ENCODE measurements at regions not wholly inside any gene's neighbourhood (a gene's known extent, or its start where the extent isn't known, plus 50 kb on each side); places are given as distances from the start of the nearest gene placed in this dataset.

DNA sequence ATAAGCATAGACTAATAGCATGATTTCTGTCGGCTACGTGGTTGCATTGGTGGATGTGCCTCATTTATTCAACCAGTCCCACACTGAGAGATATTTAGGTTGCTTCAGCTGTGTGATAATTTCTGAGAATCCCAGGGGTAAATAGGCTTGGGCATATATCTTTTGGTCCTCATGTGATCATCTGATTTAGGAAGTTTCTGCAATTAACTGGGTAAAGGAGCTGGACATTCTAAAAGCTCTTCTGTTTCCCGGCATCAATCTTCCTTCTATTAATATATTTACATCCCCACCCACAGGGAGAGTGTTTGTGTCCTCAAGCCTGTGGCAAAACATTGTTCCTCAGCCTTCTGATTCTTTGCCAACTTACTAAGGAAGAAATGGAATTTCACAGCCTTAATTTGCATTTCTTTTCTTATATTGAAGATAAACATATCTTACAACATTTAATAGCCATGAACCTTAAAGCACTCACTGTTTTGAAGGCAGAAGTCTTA, 431.6 kb downstream of the RFC3 start:
- no peak for DNase-seq (ENCODE audit: low spot score)

DNA sequence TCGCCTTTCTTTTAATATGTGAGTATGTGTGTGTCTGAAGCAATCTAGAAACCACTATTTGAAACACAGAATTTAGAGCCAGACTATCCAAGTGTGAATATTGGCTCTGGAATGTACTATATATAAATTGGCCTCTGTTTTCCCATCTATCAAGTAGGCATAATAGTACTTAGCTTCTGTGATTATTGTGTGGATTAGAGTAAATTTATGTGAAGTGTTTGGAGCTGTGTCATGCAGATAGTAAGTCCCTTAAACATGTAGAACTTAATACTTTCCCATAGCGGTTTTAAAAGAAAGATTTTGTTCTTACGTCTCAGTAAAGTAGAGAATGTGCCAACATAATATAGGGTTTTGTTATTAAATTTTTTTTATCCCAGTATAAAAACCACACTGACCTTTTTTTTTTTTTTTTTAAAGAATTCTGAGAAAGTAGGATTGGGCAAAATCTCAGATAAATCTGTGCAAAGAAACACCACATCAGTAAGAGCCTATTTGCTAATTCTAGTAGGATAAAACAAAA, 432.3 kb downstream of the RFC3 start:
- DNase-seq (ENCODE audit: low spot score): no peak

DNA sequence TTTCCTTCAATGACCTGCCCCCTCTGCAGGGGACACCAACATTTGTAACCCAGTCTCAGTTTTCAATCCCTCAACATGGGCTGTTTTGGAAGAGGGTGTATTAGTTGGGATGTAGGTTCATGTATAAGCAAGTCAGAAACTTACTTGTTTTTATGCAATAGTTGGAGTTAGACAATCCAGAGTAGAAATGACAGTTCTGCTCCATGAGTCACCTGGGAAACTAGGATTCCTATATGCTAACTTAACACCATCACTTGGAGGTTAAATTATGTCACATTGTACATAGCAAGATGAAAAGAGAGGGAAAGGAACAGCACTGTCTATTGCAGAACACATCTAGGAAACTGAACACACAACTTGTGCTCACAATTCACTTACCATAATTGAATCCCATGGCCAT, 436.4 kb downstream of the RFC3 start:
- DNase-seq (ENCODE audit: low spot score): no peak

DNA sequence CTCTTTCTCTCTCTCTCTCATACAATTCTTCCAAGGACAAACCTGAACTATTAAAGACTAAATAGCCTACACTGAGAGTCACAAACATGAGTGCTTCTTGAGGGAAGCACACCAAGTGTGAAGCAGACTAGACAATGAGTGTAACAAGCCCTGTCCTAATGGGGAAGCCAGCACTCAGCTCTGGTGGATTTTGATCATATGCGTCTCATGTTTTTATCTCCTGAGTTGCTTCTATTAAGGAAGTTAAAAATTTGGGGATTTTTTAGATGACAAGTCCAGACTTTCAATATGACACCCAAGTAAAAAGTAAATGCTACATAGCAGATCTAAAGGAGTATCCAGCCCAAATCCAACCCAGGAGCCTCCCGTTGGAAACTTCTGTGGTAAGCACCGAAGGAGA, 437.8 kb downstream of the RFC3 start:
- no peak for DNase-seq (ENCODE audit: low spot score)

DNA sequence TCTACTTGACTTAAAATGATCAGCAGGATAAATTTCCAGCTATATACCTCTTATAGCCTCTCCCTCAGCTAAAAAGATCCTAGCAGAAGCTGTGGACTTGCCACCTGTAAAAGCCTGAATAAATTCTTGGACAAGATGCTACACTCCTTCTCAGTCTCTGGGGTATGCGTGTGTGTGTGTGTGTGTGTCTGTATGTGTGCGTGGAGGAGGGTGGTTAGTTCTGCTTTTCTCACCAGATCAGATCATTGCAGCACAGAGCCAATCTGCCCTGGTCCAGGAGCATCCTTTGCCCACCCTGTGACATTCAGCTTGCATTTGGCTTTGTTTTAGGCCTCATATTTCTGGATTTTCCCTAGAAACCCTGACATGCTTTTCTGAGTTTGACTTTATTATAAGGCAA, 438.3 kb downstream of the RFC3 start:
- no peak for DNase-seq (ENCODE audit: low spot score)

DNA sequence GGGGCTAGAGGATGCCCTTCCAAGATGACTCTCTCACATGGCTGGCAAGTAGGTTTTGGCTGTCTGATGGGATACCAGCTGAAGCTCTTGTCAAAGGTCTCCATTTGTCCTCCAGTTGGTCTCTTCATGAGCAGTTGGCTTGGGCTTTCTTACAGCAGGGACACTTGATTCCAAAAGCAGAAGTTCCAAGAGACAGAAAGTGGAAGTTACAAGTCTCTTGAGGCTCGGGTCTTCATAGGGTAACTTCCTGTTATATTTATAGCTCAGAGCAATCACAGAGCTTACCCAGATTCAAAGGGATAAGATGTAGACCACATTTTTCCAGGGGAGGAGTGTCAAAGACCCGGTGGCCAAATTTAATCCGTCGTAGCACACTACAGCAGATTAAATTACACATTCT, 440.0 kb downstream of the RFC3 start:
- DNase-seq (ENCODE audit: low spot score): no peak

DNA sequence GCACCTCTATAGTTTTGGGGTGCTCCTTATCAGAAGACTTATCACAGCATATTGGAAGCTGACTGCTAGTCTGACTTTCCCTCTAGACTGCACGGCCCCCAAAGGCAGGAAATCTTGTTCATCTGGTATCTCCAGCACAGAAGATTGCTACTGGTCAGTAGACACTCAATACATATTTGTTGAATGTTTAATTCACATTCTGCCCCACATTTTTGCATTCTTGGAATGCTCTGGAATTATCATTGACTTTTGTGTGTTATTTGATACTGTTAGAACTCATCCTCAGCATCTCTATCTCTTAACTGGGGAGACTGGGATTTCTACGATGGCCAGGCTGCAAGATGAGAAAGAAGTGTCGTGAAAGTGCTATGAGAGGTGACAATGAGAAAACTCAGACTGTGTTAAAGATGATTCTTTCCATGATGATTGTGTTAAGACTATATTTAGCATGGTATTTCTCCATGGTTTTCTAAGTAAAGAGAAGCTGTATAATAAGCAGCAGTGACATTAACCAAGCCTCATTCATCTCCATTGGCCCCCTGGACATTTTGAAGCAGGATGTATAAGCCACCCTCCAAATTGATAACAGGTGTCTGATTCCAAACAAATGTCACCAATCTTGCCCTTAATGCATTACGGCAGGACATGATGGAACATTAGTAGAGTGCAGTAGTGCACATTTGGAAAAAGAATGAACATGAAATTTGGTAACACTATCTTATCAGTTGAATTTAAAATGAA, 440.9 kb downstream of the RFC3 start:
- DNase-seq (ENCODE audit: low spot score): no peak

DNA sequence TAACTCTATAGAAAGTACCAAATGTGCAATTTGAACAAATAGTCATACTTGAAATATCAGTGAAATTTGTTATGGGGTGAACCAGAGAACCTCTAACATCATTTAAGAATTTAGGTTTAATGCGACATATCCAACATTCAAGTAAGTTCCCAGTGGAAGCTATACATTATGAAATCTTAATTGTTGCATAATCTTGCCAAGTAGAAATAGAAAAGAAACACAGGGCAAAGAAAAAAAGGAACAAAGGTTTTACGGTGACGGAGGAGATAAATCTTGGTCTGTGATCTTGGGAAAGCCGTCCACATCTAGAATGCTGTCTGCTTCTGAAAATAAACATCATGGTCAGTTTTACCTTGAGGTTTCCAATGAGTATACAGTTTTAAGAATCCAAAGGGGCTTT, 445.7 kb downstream of the RFC3 start:
- DNase-seq (ENCODE audit: low spot score): no peak

DNA sequence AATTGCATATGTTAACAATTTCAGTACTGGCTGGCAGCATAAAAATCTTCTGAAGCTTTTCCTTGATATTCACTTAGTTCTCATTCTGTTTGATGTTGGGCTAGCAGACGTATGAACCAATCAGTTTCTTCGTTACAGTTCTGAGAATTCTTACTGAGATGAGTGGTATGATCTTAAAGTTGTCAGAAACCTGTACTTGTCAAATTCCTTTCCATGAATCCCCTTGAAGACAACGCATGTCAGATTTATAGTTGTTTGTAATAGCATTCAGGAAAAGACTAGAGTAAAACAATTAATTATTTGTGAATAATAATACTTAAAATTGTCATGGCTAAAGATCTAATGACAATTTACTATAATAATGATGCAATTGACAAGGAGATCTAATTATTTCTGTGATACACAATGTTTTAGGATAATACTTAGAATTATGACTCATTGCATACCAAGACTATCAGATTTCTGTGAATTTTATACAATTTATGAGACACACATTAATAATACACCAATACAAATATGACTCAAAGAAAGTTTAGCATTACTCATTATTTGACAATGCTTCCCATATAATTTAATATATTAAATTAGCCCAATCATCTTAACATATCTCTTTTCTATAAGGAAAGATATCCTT, 447.2 kb downstream of the RFC3 start:
- DNase-seq (ENCODE audit: low spot score): no peak

DNA sequence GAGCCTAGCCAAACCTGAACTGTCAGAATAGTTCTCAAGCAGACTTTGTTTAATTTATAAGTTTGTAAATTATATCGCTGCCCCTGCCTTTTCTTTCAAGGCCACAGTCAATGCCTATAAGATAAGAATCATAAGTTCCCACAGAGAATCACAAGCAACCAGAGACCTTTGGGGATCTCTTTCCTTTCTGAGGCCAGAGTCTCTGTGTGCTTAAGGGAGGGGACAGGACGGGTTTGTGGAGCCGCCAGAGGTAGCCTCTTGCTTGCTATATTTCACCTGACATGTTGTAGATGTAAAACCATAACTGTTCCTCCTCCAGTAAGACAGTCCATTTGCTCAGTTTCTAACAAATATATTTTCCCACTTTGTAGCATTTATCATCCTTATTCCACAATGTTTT, 458.8 kb downstream of the RFC3 start:
- DNase-seq (ENCODE audit: low spot score): no peak

DNA sequence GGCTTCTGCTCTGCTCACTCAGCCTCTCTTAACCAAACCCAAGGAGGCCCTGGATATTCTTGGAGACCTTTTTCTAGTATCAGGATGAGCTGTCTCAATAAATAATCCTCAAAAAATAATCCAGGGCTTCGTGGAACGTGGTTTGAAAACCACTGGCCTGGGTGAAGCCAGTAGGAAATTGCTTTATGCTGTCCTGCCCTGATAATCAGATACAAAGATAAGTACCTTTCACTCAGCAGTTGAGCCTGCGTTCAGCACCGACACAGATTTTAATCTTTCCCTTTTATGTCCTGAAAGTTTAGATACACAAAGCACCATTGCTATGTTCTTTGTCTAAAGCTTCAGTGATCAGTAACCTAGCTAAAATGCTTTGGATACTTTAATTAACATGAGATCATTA, 460.0 kb downstream of the RFC3 start:
- no peak for DNase-seq (ENCODE audit: low spot score)

DNA sequence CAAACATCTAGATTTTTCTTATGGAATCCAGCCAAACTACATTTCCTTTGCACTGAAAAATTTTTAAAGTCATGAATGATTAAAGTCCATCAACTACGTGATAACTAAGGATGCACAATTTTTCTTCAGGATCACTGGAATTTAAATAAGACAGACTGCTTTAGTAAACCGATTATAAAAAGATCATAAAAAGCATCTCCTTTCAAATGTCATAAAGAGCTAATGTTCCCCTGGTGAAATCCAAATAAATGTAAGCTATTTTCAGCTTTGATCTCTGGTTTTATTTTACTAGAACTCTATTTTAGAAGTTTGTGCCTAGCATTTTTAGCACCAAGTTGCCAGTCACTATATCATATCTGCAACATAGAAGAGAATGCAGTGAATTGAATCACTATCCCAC, 460.8 kb downstream of the RFC3 start:
- no peak for DNase-seq (ENCODE audit: low spot score)

DNA sequence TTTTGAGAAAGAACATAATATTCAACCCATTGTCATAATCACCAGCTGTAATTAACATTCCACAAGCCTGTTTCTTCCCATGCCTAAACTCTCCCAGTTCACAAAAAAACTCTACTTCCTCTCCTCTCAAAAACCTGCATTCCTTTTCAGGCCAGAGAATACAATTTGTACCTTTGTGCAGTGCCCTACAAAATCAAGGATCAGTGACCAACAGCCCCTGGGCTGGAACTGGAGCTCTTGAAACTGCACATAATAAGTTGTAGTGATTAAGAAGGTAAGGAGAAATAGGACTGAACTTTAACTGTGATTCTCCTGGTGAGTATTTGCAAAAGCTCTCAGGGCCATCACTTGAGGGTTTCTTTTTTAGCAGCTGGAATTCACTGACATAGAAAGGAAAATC, 472.7 kb downstream of the RFC3 start:
- no peak for DNase-seq (ENCODE audit: low spot score)

DNA sequence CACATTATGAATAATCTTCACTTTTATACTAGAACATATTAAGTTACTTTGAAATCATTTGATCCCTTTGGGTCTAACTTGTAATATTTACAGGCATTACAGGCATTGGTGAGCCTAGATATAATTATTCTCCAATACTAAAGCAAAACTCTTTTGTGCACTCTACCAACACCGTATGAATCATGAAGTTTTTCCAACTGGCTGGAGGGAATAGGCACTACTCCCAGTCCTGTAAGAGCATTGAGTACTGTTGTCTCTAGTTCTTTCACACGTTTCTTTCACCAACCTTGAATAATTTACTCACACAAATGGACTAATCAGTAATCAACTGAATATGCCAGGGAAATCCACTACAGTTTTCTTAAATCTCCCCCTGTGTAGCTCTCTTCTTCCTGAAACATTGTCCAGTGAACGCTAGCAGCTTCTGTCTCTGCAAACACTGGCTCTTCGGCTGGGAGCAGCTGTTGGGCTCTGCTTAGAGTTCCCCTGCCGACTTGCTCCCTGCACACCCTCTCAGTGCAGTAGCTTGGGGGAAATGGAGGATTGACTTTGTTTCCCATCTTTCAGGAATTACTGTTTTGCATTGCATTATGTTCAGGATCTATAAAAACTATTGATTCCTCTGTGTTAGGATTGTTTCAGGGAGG, 476.7 kb downstream of the RFC3 start:
- no peak for DNase-seq (ENCODE audit: low spot score)

DNA sequence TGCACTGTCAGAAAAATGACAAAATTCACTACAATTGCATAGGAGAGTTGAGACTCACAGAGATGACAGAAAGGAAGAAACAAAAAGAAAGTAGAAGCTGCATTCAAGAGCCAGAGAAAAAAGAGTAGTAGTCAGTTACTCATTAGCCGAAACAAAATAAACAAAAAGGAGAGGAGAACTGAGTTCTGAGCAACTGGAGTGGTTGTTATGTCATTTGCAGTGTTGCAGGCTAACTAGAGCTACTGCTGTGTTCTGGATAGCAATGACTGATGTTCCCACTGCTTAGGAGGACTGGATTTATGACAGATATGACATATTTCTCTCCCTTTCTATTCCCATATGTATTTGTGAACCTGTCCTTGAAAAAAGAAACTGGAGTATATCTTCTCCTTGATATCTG, 482.6 kb downstream of the RFC3 start:
- DNase-seq (ENCODE audit: low spot score): no peak

DNA sequence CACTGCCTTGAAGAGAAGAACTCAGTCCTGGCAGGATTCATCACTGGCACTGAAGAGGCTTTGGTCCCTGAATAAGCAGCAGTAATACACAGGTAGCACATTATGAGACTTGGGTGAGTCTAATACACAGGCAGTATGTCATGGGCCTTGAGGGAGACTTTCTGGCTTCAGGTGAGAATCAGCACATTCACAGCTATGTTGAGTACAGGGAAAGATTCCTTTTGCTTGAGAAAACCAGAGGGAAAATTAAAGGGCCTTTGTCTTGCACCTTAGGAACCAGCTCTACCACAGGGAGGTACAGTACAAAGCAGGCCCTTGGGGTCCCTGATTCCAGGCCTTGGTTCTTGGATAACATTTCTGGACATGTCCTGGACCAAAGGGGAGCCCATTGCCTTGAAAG, 484.6 kb downstream of the RFC3 start:
- no peak for DNase-seq (ENCODE audit: low spot score)

DNA sequence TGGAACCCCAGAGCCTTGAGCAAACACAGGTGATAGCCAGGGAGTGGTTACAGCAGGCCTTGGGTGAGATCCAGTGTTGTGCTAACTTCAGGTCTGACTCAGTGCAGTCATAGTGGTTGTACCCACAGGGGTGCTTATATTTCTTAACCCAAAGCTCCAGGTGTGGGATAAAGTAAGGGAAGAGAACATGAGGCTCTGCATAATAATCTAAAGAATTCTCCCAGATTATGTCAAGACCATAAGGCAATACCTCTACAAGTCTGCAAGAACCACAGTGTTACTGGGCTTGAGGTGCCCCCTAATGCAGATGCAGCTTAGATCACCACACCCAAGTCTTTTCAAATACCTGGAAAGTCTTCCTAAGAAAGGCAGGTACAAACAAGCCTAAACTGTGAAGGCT, 485.4 kb downstream of the RFC3 start:
- no peak for DNase-seq (ENCODE audit: low spot score)

DNA sequence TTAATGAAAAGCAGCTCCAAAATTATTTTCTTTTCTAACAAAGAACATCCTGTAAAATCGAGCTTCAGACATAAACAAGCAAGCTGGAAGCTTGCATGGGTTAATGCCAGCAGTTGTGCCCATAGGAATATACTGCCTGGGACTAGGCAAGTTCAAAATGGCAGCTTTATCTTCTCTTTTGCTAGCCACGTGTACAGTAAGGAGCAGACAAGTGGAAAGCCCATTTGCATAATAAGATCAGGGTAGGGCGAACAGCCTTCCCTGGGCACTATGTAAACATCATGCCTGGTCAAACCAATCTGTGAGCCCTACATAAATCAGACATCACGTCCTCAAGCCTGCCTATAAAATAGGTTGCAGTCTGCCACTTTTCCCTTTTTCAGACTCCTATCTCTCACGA, 489.7 kb downstream of the RFC3 start:
- DNase-seq (ENCODE audit: low spot score): no peak

DNA sequence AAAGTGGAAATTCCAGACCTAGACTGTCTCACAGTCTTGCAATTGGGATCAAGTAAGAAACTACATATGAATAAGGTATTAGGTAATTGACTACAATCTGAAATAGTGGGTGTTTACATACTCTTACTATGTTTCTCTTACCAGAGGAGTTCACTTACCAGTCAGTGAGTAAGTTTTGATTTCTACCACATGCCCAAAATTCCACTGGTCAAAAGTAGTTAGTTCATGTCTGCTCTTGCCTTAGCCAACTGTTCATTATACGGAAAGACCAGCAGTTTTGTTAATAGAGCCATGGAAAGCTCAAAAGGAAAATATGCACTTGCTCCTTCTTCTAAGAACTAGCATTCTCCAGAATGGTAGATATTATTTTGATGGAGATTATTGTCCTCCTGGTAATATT, 490.8 kb downstream of the RFC3 start:
- DNase-seq (ENCODE audit: low spot score): no peak

DNA sequence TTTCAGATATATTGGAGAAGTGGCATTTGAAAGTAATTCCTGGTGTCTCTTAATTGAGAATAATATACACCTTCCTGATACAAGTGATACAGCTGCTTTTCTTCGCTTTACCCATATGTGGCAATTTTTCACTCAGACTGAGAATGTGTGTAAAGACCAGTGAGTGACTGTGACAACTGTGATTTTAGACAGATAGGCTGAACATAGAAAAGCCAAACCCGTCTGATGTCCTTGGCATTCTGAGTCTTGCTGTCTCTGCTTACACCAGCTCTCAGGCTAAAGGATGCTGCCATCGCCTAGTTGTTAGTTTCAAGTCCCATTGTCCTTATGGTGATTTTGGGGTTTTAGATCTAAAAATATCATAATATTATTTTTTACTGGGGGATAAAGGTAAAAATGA, 492.6 kb downstream of the RFC3 start:
- no peak for DNase-seq (ENCODE audit: low spot score)

DNA sequence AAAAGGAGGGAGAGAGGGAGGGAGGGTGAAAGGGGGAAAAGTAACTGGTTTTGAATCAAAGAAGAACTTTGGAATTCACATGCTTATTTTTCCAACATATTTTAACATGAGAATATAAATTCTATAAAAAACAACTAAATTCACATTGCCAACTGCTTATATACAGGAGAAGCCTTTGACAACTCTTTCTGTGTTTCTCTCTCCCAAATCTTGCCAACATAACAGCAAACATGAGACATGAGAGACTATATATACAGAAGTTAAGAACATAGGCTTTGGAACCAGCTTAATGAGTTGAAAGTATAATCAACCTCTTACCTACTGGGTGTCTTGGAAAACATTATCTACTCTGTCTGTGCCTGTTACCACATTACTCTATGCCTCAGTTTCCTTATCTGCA, 493.3 kb downstream of the RFC3 start:
- no peak for DNase-seq (ENCODE audit: low spot score)

DNA sequence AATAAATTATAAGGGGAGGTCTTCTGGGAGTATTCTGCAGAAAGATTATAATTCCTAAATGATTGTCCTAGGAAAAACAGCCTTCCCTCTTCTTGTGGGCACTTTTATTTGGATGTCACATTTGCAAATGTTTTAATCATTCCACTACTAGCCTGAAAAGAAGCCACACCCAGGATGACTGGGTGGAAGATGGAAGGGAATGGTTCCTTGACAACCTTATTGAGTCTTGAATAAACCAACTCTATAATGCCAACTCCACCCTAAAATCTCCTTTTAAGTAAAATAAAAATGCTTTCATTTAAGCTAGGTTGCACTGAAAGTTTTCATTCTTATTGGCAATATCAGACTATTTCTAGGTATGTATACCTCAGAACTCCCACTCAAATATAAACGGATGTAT, 494.6 kb downstream of the RFC3 start:
- no peak for DNase-seq (ENCODE audit: low spot score)

DNA sequence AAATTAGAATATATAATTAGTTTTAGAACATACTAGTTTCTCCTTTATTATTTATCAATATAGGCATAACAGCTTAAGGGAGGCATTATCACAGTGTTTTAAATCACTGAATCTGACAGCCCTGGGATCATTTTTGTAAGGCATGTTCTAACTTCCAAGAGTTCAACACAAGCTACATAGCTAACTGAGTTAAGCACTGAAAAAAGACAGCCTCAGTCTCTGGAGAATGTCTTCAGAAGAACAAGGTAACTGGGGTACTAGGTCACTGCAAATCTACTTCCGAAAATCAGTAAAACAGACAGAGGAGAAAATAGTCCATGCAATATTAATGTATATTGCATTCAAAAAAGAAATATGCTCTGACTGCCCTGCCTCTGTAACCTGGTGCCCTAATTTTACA, 502.1 kb downstream of the RFC3 start:
- DNase-seq (ENCODE audit: low spot score): no peak

Data from CD4-positive, alpha-beta T cell treated with Interleukin-15 for 4 hours (primary cell).